ENCODE measurements at regions not wholly inside any gene's neighbourhood (a gene's known extent, or its start where the extent isn't known, plus 50 kb on each side); places are given as distances from the start of the nearest gene placed in this dataset.

GRCh38 chr3:82423268-82424030, 662.0 kb upstream of the GBE1 start:
- TF ChIP-seq POLR2AphosphoS5 (IDR thresholded peaks at IDR 0.05; ENCODE audit: borderline replicate concordance, low read depth, low read length) (no peak), EZH2 (IDR thresholded peaks at IDR 0.05) (no peak)

All from SK-N-MC (cell line).